Smooth muscle cell (in vitro differentiated cells): ENCODE measurements at regions not wholly inside any gene's neighbourhood (a gene's known extent, or its start where the extent isn't known, plus 50 kb on each side); places are given as distances from the start of the nearest gene placed in this dataset.

Experiments used
- DNase-seq: peaks from one replicate; lab custom pipeline; 2025; ENCODE audit not compliant: unreplicated experiment; lab: John Stamatoyannopoulos, UW
- H2AFZ ChIP-seq: fragments of 200-600 bp; sonication (generic); 2 replicates; pipeline ENCODE4 v1.6.0; 2016; ENCODE audit warnings: antibody characterized with exemption, low read depth, mild to moderate bottlenecking
- H3F3A ChIP-seq: fragments of 200-600 bp; sonication (generic); 2 replicates; pipeline ENCODE4 v1.6.0; 2017; ENCODE audit warnings: antibody characterized with exemption, low read depth
- H3K27ac ChIP-seq: fragments of 200-600 bp; sonication (generic); 2 replicates; pipeline ENCODE4 v1.5.1; 2016; ENCODE audit warnings: low read depth, mild to moderate bottlenecking
- H3K27me3 ChIP-seq: fragments of 200-600 bp; sonication (generic); 2 replicates; pipeline ENCODE4 v1.6.1; 2016; ENCODE audit warnings: low read depth, mild to moderate bottlenecking
- H3K36me3 ChIP-seq: fragments of 200-600 bp; sonication (generic); 2 replicates; pipeline ENCODE4 v1.5.1; 2016; ENCODE audit warnings: low read depth
- H3K4me1 ChIP-seq: fragments of 200-600 bp; sonication (generic); 2 replicates; pipeline ENCODE4 v1.5.1; 2016; ENCODE audit warnings: low read depth
- H3K4me2 ChIP-seq: fragments of 200-600 bp; sonication (generic); 2 replicates; pipeline ENCODE4 v1.6.0; 2016; ENCODE audit warnings: mild to moderate bottlenecking
- H3K4me3 ChIP-seq: fragments of 200-600 bp; sonication (generic); 2 replicates; pipeline ENCODE4 v1.5.1; 2016; ENCODE audit warnings: mild to moderate bottlenecking
- H3K79me2 ChIP-seq: fragments of 200-600 bp; sonication (generic); 2 replicates; pipeline ENCODE4 v1.6.0; 2016; ENCODE audit warnings: low read depth, mild to moderate bottlenecking
- H3K9ac ChIP-seq: fragments of 200-600 bp; sonication (generic); 2 replicates; pipeline ENCODE4 v1.6.0; 2016; ENCODE audit warnings: low read depth
- H3K9me3 ChIP-seq: fragments of 200-600 bp; sonication (generic); replicated peaks from 2 replicates; pipeline ENCODE4 v1.5.1; 2016; ENCODE audit warnings: low read depth
- H4K20me1 ChIP-seq: fragments of 200-600 bp; sonication (generic); 2 replicates; pipeline ENCODE4 v1.6.0; 2016; ENCODE audit warnings: low read depth
- WGBS: methylation state at CpG from one replicate; pipeline ENCODE4 v1.1.7; 2016; ENCODE audit warnings: low lambda C conversion rate; 5-methylcytosine and 5-hydroxymethylcytosine counted together
- TF ChIP-seq, protein P1 (sequence below): fragments of 200-600 bp; sonication (generic); IDR thresholded peaks from 2 replicates; pipeline ENCODE4 v1.5.1; 2017; ENCODE audit warnings: borderline replicate concordance, mild to moderate bottlenecking, antibody characterized with exemption; ENCODE audit not compliant: insufficient read depth, poor library complexity, severe bottlenecking

GRCh38 chr2:12289120-12289802, 427.5 kb upstream of the TRIB2 start:
- TF ChIP-seq, protein P1, sequence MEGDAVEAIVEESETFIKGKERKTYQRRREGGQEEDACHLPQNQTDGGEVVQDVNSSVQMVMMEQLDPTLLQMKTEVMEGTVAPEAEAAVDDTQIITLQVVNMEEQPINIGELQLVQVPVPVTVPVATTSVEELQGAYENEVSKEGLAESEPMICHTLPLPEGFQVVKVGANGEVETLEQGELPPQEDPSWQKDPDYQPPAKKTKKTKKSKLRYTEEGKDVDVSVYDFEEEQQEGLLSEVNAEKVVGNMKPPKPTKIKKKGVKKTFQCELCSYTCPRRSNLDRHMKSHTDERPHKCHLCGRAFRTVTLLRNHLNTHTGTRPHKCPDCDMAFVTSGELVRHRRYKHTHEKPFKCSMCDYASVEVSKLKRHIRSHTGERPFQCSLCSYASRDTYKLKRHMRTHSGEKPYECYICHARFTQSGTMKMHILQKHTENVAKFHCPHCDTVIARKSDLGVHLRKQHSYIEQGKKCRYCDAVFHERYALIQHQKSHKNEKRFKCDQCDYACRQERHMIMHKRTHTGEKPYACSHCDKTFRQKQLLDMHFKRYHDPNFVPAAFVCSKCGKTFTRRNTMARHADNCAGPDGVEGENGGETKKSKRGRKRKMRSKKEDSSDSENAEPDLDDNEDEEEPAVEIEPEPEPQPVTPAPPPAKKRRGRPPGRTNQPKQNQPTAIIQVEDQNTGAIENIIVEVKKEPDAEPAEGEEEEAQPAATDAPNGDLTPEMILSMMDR: no peak
- H3K4me1 ChIP-seq: no peaks in the 10 kb centered on the region
- no peaks in the 10 kb centered on the region for H3K9me3 ChIP-seq
- no peak overlapping the region for H3K27ac ChIP-seq
- H3K36me3 ChIP-seq: no peaks in the 10 kb centered on the region
- DNase-seq: no peak
- H3K79me2 ChIP-seq: no peaks in the 10 kb centered on the region
- no peak overlapping the region for H3K4me2 ChIP-seq
- H4K20me1 ChIP-seq: no peaks in the 10 kb centered on the region
- no peak overlapping the region for H3K4me3 ChIP-seq
- 65% methylated on average over 3 of the region's 3 CpGs for WGBS
- H2AFZ ChIP-seq: peak overlapping the region; percentile 85
- no peaks in the 10 kb centered on the region for H3F3A ChIP-seq
- no peak overlapping the region for H3K9ac ChIP-seq
- no peaks in the 10 kb centered on the region for H3K27me3 ChIP-seq

DNA sequence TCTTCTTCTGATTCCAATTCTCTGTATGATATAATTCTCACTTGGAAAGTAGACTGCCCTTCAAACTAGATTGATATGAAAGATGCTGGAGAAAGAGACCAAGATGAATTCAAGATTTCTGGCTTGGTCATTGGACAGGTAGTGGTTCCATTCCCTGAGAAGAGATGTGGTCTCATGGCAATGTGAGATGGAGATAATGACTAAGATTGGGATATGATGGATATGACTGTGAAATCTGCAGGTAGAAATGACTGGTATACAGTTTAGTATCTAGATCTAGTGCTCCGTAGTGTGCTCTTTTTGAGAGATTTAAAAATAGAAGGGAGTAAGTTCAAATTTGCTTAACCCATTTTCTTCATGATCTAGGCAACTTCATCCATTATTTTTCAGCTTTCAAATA, 425.4 kb upstream of the TRIB2 start:
- H3K4me3 ChIP-seq: no peak overlapping the region
- DNase-seq: no peak
- no peak overlapping the region for H2AFZ ChIP-seq
- TF ChIP-seq, protein P1: no peak
- H3K4me2 ChIP-seq: no peak overlapping the region
- H3K9me3 ChIP-seq: no peaks in the 10 kb centered on the region
- no peaks in the 10 kb centered on the region for H3F3A ChIP-seq
- no peaks in the 10 kb centered on the region for H3K4me1 ChIP-seq
- WGBS: 100% methylated on average over 1 of the region's 1 CpG
- no peak overlapping the region for H3K27ac ChIP-seq
- H3K36me3 ChIP-seq: no peaks in the 10 kb centered on the region
- no peaks in the 10 kb centered on the region for H4K20me1 ChIP-seq
- H3K9ac ChIP-seq: no peak overlapping the region
- no peaks in the 10 kb centered on the region for H3K79me2 ChIP-seq
- H3K27me3 ChIP-seq: no peaks in the 10 kb centered on the region

GRCh38 chr2:12293874-12294273, 422.9 kb upstream of the TRIB2 start:
- no peak overlapping the region for H3K4me2 ChIP-seq
- no peaks in the 10 kb centered on the region for H3K4me1 ChIP-seq
- no peak overlapping the region for H3K9ac ChIP-seq
- no peaks in the 10 kb centered on the region for H3K36me3 ChIP-seq
- no peaks in the 10 kb centered on the region for H3K79me2 ChIP-seq
- no peak overlapping the region for H2AFZ ChIP-seq
- H3F3A ChIP-seq: no peaks in the 10 kb centered on the region
- no peak overlapping the region for H3K27ac ChIP-seq
- H3K27me3 ChIP-seq: no peaks in the 10 kb centered on the region
- TF ChIP-seq, protein P1: no peak
- H4K20me1 ChIP-seq: no peaks in the 10 kb centered on the region
- H3K9me3 ChIP-seq: no peaks in the 10 kb centered on the region
- 78% methylated on average over 1 of the region's 1 CpG for WGBS
- no peak overlapping the region for H3K4me3 ChIP-seq
- no peak for DNase-seq

DNA sequence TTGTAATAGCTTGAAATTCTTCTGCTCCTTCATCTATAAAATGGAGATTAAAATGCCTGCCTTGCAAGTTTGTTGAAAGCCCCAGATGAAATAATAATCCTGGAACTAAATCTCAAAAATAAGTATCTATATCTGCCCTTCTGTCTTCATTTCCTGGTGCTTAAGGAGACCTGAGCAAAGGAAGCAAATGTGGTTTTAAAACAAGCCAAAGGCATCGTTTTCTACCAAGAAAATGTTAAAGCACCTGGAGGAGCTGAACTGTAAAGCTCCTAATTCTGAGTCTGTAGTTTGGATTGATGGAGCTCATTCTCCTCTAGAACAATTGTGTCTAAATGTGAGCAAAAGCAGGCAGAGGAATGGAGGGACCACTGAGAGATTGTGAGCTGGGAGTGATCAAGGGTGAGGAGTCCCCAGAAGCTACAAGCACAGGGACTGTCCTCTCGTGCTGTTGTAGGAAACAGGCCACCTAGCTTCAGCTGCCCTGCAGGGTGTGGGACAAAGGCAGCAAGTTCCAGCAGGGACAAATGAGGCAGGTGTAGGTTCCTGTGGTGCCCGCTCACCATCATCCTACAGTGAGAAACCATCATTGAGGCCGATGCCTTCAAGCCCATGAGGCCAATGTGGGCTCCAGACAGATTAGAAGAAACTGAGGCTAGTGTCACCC, 420.7 kb upstream of the TRIB2 start:
- H3K36me3 ChIP-seq: no peaks in the 10 kb centered on the region
- DNase-seq: no peak
- no peaks in the 10 kb centered on the region for H3K4me1 ChIP-seq
- TF ChIP-seq, protein P1: no peak
- no peak overlapping the region for H3K4me2 ChIP-seq
- H2AFZ ChIP-seq: no peak overlapping the region
- WGBS: 94% methylated on average over 4 of the region's 4 CpGs
- no peaks in the 10 kb centered on the region for H3K27me3 ChIP-seq
- no peaks in the 10 kb centered on the region for H3F3A ChIP-seq
- H3K4me3 ChIP-seq: no peak overlapping the region
- H3K79me2 ChIP-seq: no peaks in the 10 kb centered on the region
- no peak overlapping the region for H3K27ac ChIP-seq
- no peaks in the 10 kb centered on the region for H4K20me1 ChIP-seq
- H3K9ac ChIP-seq: no peak overlapping the region
- no peaks in the 10 kb centered on the region for H3K9me3 ChIP-seq
